HG02840 (cell line): ENCODE measurements at regions not wholly inside any gene's neighbourhood (a gene's known extent, or its start where the extent isn't known, plus 50 kb on each side); places are given as distances from the start of the nearest gene placed in this dataset.

ENCODE experiments used
- ATAC-seq: cut with Tn5 transposase; IDR thresholded peaks from one replicate; pipeline ENCODE4 v1.9.1; 2021; ENCODE audit warnings: mild to moderate bottlenecking, moderate library complexity, moderate number of reproducible peaks; ENCODE audit not compliant: unreplicated experiment, low FRiP score

GRCh38 chr6:167672738-167673137 is 154.0 kb upstream of the AFDN start:
- ATAC-seq: no peak

GRCh38 chr6:167673946-167674345 is 152.8 kb upstream of the AFDN start:
- no peak for ATAC-seq

- no peak for ATAC-seq
These were observed 152.2 kb upstream of the AFDN start for GRCh38 chr6:167674486-167674885.

DNA sequence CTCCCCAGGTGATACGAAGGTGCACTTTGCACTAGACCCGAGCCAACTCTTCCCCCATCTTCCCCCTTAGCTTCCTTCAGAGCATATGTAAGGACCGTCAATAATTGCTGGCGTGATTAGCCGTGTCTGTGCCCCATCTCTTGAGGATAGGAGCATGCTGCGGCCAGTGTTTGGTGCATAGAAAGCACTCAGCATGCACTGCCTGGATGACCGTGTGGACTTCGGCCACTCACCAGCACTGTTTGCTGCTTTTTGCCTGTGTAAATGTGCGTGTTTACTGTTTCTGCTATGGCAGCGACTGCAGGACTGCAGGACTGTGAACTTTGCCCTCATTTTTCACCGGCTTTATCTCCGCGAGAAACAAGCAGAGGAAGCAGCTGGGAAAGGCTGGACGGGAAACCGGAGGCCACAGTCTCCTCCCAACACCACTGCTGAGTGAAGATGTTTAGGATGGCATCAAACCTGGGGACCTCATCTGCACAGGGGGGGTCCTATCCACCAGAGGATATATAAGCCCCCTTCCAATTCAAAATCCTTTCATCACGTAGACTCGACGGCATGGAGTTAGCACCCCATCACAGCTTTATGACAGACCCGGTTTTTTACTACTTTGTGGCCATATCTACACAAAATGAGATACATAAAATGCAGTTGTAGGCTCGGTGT is 150.6 kb upstream of the AFDN start:
- ATAC-seq: no peak

GRCh38 chr6:167676666-167677421 is 149.9 kb upstream of the AFDN start:
- ATAC-seq: no peak

DNA sequence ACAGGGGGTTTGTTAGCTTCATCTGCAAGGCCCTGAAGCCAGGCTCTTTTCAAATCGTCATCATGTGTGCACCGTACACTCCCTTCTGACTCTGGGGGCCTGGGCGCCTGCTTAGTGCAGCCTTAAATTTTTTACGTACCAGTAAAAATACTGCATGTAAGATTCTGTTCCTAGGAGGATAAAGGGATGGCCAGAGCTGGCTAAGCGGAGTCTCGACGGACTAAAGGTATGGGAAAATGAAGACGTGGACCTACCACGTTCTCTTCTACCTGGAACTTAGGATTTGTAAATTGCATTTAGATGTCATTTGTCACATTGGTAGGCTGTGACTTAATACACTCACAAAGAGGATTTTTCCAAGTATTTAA is 149.3 kb upstream of the AFDN start:
- no peak for ATAC-seq

GRCh38 chr6:167678102-167679101 is 148.3 kb upstream of the AFDN start:
- ATAC-seq: no peak

DNA sequence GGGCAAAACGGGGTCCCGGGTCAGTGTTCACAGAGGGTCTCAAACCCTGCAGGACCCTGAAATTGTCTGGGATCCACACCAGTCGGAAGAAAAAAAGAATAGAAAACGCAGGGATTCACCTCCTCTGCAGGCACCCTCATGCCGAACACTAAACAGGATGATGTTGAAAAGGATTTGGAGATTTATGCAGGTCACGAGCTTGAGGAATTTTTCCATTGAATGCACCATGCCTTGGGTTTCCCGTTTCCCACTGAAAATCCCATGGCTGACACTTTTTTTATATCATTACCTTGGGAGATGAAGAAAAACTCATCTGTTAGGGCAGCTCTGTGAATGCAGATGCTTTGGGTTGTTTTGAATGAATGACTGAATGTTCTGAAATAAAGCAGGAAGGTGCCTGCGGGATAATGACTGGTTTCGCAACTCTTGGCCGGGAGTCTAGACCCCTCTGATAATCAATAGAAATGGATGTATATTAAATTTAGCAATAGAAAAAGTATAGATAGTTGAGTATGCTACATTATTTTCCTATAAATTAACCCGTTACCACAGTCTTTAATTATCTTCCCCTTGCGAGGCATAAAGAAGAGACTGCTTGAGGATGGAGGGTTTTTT is 147.5 kb upstream of the AFDN start:
- ATAC-seq: no peak

- ATAC-seq: no peak
These were observed 146.7 kb upstream of the AFDN start for GRCh38 chr6:167679790-167680604.

DNA sequence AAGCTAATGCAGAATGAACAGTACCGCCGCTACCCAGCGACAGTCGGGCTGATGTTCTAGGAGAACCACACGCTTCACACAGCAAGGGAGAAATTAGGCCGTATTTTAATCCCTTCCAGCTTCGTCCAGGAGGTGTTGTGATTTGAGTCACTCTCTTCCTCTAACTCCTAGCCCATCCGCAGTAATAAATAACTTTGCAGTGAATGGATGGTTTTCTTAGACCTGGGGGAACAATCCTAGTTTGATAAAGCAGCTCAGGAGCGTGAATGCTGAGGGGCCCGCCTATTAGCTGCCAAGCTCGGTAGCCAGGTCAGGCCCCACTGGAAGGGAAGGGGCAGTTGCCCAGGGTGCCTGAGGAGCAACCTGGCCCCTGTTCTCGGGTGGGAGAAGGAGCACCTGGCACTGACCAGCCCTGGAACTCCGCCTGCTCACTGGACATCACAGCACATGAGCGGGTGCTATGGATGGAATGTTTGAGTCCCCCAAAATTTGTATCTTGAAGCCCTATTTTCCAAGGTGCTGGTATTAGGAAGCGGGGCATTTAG is 146.0 kb upstream of the AFDN start:
- no peak for ATAC-seq

- no peak for ATAC-seq
These were observed 144.6 kb upstream of the AFDN start for GRCh38 chr6:167682125-167682524.

DNA sequence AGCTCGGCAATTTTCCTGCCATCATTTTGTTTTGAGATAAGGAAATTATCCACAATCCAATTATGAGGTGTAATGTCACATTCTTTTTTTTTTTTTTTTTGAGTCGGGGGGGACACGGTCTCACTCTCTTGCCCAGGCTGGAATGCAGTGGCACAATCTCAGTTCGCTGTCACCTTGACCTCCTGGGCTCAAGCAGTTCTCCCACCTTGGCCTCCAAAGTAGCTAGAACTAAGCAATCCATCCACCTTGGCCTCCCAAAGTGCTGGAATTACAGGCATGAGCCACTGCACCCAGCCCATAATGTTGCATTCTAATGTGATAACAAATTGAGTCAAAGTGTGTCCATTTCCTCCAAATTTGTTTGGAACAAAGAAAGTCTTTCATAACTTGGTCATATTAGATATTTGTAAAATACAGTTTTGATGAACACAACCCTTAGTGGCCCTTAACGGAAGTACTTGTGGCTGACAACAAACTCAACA is 144.1 kb upstream of the AFDN start:
- no peak for ATAC-seq

GRCh38 chr6:167683028-167683862 is 143.5 kb upstream of the AFDN start:
- no peak for ATAC-seq

GRCh38 chr6:167684276-167685104 is 142.2 kb upstream of the AFDN start:
- no peak for ATAC-seq

DNA sequence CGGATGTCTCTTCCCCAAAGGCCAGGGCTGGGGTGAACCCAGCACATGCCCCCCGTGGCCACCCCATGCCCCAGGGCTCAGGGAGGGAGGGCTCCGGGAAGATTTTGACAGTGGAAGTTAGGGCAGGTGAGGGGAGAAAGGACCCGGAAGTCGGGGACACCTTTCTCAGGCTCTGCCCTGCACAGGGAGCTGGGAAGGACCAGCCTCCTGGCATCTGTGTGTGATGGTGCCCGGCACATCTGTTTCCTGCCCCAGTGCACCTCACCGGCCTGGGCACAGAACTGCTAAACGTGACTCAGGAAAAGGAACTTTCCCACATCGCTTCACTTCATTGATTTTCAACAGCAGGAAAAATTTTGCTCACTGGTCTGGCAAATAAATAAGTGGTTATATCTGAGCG is 141.1 kb upstream of the AFDN start:
- no peak for ATAC-seq

DNA sequence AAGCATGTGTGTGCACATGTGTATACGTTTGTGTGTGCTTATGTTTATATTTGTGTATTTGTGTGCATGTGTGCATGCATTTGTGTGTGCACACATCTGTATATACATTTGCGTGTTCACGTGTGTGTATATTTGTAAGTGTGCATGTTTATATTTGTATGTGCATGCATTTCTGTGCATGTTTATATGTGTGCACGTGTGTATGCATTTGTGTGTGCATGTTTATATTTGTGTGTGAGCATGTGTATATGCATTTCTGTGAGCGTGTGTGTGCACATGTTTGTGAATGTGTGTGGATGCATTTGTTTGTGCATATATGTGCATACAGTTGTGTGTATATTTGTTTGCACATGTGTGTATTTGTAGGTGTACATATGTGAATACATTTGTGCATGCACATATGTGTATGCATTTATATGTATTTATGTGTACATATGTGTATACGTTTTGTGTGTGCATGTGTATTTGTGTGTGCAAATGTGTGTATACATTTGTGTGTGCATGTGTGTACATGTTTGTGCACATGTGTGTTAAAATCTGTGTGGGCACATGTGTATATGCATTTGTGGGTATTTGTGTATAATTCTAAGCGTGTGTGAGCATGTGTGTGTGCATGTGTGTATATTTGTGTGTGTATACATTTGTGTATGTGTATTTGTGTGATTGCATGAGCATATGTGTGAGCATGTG is 140.4 kb upstream of the AFDN start:
- ATAC-seq: no peak

GRCh38 chr6:167687116-167687725 is 139.5 kb upstream of the AFDN start:
- ATAC-seq: no peak
